Peyer's patch (tissue), 4 donors: ENCODE measurements at regions not wholly inside any gene's neighbourhood (a gene's known extent, or its start where the extent isn't known, plus 50 kb on each side); places are given as distances from the start of the nearest gene placed in this dataset.

Experiments
- DNase-seq, 3 donors: peaks; one replicate each; pipeline ENCODE4 v3.0.0-alpha.2; 2017 to 2019
- H3K27ac ChIP-seq, 4 donors: fragments of 200-600 bp; sonication (generic); one replicate each; pipeline ENCODE4 v1.5.1; 2016 to 2019
- H3K27me3 ChIP-seq, 2 donors: fragments of 200-600 bp; sonication (generic); one replicate each; pipeline ENCODE4 v1.5.1; 2019
- H3K36me3 ChIP-seq, 3 donors: fragments of 200-600 bp; sonication (generic); one replicate each; pipeline ENCODE4 v1.5.1; 2016 to 2019
- H3K4me1 ChIP-seq, 4 donors: fragments of 200-600 bp; sonication (generic); one replicate each; pipeline ENCODE4 v1.5.1; 2016 to 2019
- H3K4me3 ChIP-seq, 4 donors: fragments of 200-600 bp; sonication (generic); 1 replicate in 3 of 4; 2 replicates in 1 of 4; pipeline ENCODE4 v1.5.1; 2016 to 2019; ENCODE audit warnings: mild to moderate bottlenecking in 1 of 4
- H3K9me3 ChIP-seq, 4 donors: fragments of 200-600 bp; sonication (generic); one replicate each; pipeline ENCODE4 v1.5.1; 2016 to 2019; ENCODE audit warnings: mild to moderate bottlenecking in 1 of 4
- CTCF ChIP-seq, 6 experiments: fragments of 450-650 bp in 4 of 6; fragments of 200-600 bp in 2 of 6; sonication (generic) in 1 of 6; IDR thresholded peaks; one replicate each; pipeline ENCODE4 v1.5.1; 2017 to 2019; ENCODE audit warnings: antibody characterized with exemption in 6 of 6, mild to moderate bottlenecking in 3 of 6, moderate library complexity in 1 of 6
- POLR2A ChIP-seq, 2 donors: fragments of 450-650 bp; IDR thresholded peaks; one replicate each; pipeline ENCODE4 v1.5.1; 2017; ENCODE audit warnings: antibody characterized with exemption in 2 of 2, mild to moderate bottlenecking in 2 of 2, moderate library complexity in 2 of 2

GRCh38 chr2:142217804-142218203 is 87.0 kb upstream of the LRP1B start:
- TF ChIP-seq POLR2A (IDR thresholded peaks at IDR 0.05) (no peak), CTCF (IDR thresholded peaks at IDR 0.05) (no peak)
- DNase-seq, result no peak
- H3K27ac ChIP-seq, result no peak overlapping the region
- H3K4me1 ChIP-seq, result no peaks in the 10 kb centered on the region
- H3K4me3 ChIP-seq, result no peak overlapping the region
- no peaks in the 10 kb centered on the region for H3K27me3 ChIP-seq
- H3K9me3 ChIP-seq, result no peaks in the 10 kb centered on the region
- no peaks in the 10 kb centered on the region for H3K36me3 ChIP-seq

- no peaks in the 10 kb centered on the region for H3K36me3 ChIP-seq
- no peak overlapping the region for H3K27ac ChIP-seq
- no peak overlapping the region for H3K4me3 ChIP-seq
- no peaks in the 10 kb centered on the region for H3K4me1 ChIP-seq
- no peaks in the 10 kb centered on the region for H3K9me3 ChIP-seq
- TF ChIP-seq POLR2A (IDR thresholded peaks at IDR 0.05), result no peak
- no peak for TF ChIP-seq CTCF (IDR thresholded peaks at IDR 0.05)
- DNase-seq, result no peak
- no peaks in the 10 kb centered on the region for H3K27me3 ChIP-seq
Measured at GRCh38 chr2:142200062-142200461, 69.2 kb upstream of the LRP1B start.

- Histone ChIP-seq H3K9me3 (no peaks in the 10 kb centered on the region), H3K27ac (no peak overlapping the region), H3K4me1 (no peaks in the 10 kb centered on the region), H3K27me3 (no peaks in the 10 kb centered on the region), H3K4me3 (no peak overlapping the region), H3K36me3 (no peaks in the 10 kb centered on the region)
- no peak for DNase-seq
- no peak for TF ChIP-seq POLR2A (IDR thresholded peaks at IDR 0.05)
- no peak for TF ChIP-seq CTCF (IDR thresholded peaks at IDR 0.05)
Measured at GRCh38 chr2:142199073-142199472, 68.3 kb upstream of the LRP1B start.

GRCh38 chr2:142190805-142191204 is 60.0 kb upstream of the LRP1B start:
- H3K9me3 ChIP-seq, result no peaks in the 10 kb centered on the region
- no peaks in the 10 kb centered on the region for H3K27me3 ChIP-seq
- TF ChIP-seq POLR2A (IDR thresholded peaks at IDR 0.05), result no peak
- H3K27ac ChIP-seq, result no peak overlapping the region
- DNase-seq, result no peak
- no peaks in the 10 kb centered on the region for H3K36me3 ChIP-seq
- no peak overlapping the region for H3K4me3 ChIP-seq
- H3K4me1 ChIP-seq, result no peaks in the 10 kb centered on the region

- Histone ChIP-seq H3K27me3 (no peaks in the 10 kb centered on the region), H3K27ac (no peak overlapping the region), H3K4me3 (no peak overlapping the region), H3K9me3 (no peaks in the 10 kb centered on the region), H3K4me1 (no peaks in the 10 kb centered on the region), H3K36me3 (no peaks in the 10 kb centered on the region)
- no peak for DNase-seq
- TF ChIP-seq CTCF (IDR thresholded peaks at IDR 0.05) (no peak), POLR2A (IDR thresholded peaks at IDR 0.05) (no peak)
Measured at GRCh38 chr2:142189501-142189900, 58.7 kb upstream of the LRP1B start.

GRCh38 chr2:142188562-142188961 is 57.7 kb upstream of the LRP1B start:
- H3K27me3 ChIP-seq, result no peaks in the 10 kb centered on the region
- H3K36me3 ChIP-seq, result no peaks in the 10 kb centered on the region
- TF ChIP-seq CTCF (IDR thresholded peaks at IDR 0.05) (no peak), POLR2A (IDR thresholded peaks at IDR 0.05) (no peak)
- H3K27ac ChIP-seq, result no peak overlapping the region
- H3K4me1 ChIP-seq, result no peaks in the 10 kb centered on the region
- DNase-seq, result no peak
- no peaks in the 10 kb centered on the region for H3K9me3 ChIP-seq
- no peak overlapping the region for H3K4me3 ChIP-seq
